ENCODE measurements at regions not wholly inside any gene's neighbourhood (a gene's known extent, or its start where the extent isn't known, plus 50 kb on each side); places are given as distances from the start of the nearest gene placed in this dataset.
A peak's percentile ranks its signal among the peaks of the same experiment; 100 is the strongest.

- no peak overlapping the region for H3K4me3 ChIP-seq (ENCODE audit: low read depth, low read length)
Observed at GRCh38 chr12:11958221-11959091, 112.3 kb upstream of the BCL2L14 start.

GRCh38 chr12:11959117-11959823 lies 111.5 kb upstream of the BCL2L14 start:
- TF ChIP-seq, protein P1, sequence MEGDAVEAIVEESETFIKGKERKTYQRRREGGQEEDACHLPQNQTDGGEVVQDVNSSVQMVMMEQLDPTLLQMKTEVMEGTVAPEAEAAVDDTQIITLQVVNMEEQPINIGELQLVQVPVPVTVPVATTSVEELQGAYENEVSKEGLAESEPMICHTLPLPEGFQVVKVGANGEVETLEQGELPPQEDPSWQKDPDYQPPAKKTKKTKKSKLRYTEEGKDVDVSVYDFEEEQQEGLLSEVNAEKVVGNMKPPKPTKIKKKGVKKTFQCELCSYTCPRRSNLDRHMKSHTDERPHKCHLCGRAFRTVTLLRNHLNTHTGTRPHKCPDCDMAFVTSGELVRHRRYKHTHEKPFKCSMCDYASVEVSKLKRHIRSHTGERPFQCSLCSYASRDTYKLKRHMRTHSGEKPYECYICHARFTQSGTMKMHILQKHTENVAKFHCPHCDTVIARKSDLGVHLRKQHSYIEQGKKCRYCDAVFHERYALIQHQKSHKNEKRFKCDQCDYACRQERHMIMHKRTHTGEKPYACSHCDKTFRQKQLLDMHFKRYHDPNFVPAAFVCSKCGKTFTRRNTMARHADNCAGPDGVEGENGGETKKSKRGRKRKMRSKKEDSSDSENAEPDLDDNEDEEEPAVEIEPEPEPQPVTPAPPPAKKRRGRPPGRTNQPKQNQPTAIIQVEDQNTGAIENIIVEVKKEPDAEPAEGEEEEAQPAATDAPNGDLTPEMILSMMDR (IDR thresholded peaks at IDR 0.05; ENCODE audit: low read depth, low read length), result no peak
- in situ Hi-C loops (cut with HindIII; ENCODE audit: low sequenced_read_pairs), result no loop called here
- DNase-seq (ENCODE audit: low read depth, low spot score), result no peak
- no peak overlapping the region for H3K4me3 ChIP-seq (ENCODE audit: low read depth, low read length)

More at GRCh38 chr12:11958221-11959091, 112.3 kb upstream of the BCL2L14 start:
- in situ Hi-C loops (cut with HindIII; ENCODE audit: low sequenced_read_pairs), result no loop called here
- peak; percentile 96 for DNase-seq (ENCODE audit: low read depth, low spot score)
- TF ChIP-seq, protein P1 (IDR thresholded peaks at IDR 0.05; ENCODE audit: low read depth, low read length), result peak; percentile 23

DNA sequence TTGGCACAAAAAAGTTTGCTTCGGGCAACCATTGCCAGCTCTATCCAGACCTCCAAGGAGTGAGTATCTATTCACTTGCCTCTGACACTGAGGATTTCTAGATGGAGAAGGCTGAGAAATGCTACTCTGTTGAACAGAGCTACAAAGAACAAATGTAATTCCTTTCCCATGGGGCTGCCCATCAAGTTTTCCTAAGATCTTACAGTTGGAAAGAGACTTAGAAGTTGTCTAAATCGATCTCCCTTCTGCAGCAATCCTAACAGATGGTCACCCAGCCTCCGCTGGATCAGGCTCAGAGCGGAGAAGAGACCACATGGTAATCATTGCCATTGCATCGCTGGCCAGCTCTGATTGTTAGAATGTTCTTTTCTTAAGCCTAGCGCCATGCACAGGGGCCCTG lies 110.1 kb upstream of the BCL2L14 start:
- no peak for DNase-seq (ENCODE audit: low read depth, low spot score)
- TF ChIP-seq, protein P1 (IDR thresholded peaks at IDR 0.05; ENCODE audit: low read depth, low read length), result no peak
- in situ Hi-C loops (cut with HindIII; ENCODE audit: low sequenced_read_pairs), result no loop called here
- H3K4me3 ChIP-seq (ENCODE audit: low read depth, low read length), result no peak overlapping the region

GRCh38 chr12:11961686-11962085 lies 109.1 kb upstream of the BCL2L14 start:
- TF ChIP-seq, protein P1 (IDR thresholded peaks at IDR 0.05; ENCODE audit: low read depth, low read length), result no peak
- DNase-seq (ENCODE audit: low read depth, low spot score), result no peak
- no peak overlapping the region for H3K4me3 ChIP-seq (ENCODE audit: low read depth, low read length)
- in situ Hi-C loops (cut with HindIII; ENCODE audit: low sequenced_read_pairs), result no loop called here

- in situ Hi-C loops (cut with HindIII; ENCODE audit: low sequenced_read_pairs), result no loop called here
- DNase-seq (ENCODE audit: low read depth, low spot score), result no peak
- TF ChIP-seq, protein P1 (IDR thresholded peaks at IDR 0.05; ENCODE audit: low read depth, low read length), result no peak
- no peak overlapping the region for H3K4me3 ChIP-seq (ENCODE audit: low read depth, low read length)
Observed at GRCh38 chr12:11962860-11963259, 107.9 kb upstream of the BCL2L14 start.

GRCh38 chr12:11963841-11964471 lies 106.8 kb upstream of the BCL2L14 start:
- H3K4me3 ChIP-seq (ENCODE audit: low read depth, low read length), result no peak overlapping the region
- TF ChIP-seq, protein P1 (IDR thresholded peaks at IDR 0.05; ENCODE audit: low read depth, low read length), result no peak
- in situ Hi-C loops (cut with HindIII; ENCODE audit: low sequenced_read_pairs), result no loop called here

More at GRCh38 chr12:11963841-11964471, 106.8 kb upstream of the BCL2L14 start:
- DNase-seq (ENCODE audit: low read depth, low spot score), result no peak
